Fibroblast of villous mesenchyme (primary cell): ENCODE measurements at regions not wholly inside any gene's neighbourhood (a gene's known extent, or its start where the extent isn't known, plus 50 kb on each side); places are given as distances from the start of the nearest gene placed in this dataset.

Experiments
- DNase-seq: peaks from one replicate; pipeline ENCODE4 v3.0.0-alpha.2; 2010; ENCODE audit warnings: low read depth
- H3K4me3 ChIP-seq: 2 replicates; pipeline ENCODE4 v1.5.1; 2011; ENCODE audit warnings: low read depth, mild to moderate bottlenecking, low read length
- CTCF ChIP-seq: IDR thresholded peaks from 2 replicates; pipeline ENCODE4 v1.5.1; 2012; ENCODE audit warnings: low read depth, mild to moderate bottlenecking, low read length; ENCODE audit not compliant: insufficient read depth

DNA sequence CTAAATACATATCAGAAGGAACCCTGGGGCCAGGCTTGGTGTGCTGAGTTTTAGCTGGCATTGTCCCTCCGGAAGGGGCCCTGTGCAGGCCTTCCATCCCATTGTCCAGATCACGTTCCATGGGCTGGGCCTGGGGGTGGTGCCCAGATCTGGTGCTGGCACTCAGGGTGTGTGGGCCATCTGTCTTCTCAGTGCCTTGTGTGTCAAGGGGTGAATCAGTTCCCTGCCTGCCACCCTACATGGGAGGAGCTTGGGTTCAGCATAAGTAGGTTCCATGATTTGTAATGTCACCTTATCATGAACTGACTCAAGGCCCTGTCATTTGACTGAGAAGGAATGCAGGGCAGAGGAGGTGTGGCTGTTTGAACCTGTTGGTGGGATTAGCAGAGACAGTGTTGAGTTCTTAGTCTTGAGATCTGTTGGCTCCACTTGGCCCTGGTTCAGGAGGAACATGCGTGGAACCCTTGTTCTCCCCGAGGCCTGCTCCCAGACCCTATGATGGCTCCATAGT, 176.8 kb downstream of the MACROH2A1 start:
- no peak overlapping the region for H3K4me3 ChIP-seq
- DNase-seq: no peak
- TF ChIP-seq CTCF: no peak

DNA sequence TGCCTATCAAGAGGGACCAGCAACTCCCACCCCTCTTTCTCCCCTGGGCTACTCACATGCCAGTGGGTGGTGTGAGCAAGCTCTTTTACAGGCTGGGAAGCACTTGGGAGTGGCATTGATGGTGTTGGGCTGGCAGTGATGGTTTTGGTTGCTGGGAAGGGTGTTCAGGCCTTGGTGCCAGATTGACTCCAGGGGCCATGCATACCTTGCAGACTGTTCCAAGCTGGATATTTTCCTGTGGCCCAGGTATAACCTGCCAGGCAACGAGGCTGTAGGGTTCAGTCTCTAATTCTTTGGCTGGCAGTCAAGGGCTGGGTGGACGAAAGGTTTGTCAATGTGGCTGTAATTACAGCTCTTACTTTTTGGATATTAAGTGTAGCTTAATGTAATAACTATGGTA, 177.3 kb downstream of the MACROH2A1 start:
- TF ChIP-seq CTCF: no peak
- no peak overlapping the region for H3K4me3 ChIP-seq
- DNase-seq: no peak

DNA sequence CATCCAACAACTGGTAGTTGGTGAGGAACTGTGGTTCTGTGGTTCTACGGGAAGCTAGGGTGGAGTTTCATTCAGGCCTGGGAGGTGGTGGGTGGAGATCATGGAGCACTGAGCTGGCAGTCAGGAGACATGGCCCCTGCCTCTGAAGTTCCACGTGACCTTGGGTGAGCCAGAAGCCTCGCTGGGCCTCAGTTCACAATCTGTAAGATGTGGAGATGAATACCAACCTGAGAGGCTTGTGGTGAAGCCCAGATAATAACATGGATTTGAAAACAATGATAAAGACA, 177.9 kb downstream of the MACROH2A1 start:
- H3K4me3 ChIP-seq: no peak overlapping the region
- DNase-seq: no peak
- no peak for TF ChIP-seq CTCF

DNA sequence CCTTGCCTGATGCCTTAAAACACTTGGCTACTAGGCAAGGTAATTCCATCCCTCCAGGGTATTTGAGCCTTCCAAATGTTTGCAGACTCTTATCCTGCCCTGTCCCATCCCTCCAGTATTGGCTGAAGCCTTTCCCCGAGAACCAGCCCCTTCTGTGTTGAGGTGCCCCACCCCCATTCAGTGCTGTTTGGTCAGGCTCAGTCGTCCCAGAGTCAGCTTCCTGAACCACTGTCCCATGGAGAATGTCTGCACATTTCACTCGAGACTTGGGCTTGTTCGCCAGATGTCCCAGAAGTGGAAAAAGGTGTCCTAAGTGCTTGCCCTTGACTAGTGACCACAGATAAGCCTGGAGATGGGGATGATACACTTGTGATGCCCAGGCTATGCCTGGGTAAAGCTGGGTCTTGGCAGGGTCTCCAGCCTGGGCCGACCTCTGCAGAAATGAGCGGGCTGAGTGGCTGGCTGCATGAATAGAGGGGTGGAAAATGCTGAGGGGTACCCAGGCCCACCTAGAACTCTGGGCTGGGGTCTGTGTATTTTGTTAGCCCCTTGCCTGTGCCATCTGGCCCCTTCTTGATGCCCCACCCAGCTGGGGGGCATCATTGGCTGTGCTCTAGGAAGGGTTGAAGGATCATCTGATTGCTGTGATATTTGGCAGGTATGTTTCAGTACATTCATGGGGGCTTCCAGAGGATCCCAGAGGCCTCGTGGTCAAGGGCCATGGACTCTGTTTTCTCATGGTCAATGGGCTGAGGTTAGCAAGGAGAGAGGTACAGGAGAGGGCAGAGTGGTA, 178.4 kb downstream of the MACROH2A1 start:
- DNase-seq: no peak
- no peak for TF ChIP-seq CTCF
- no peak overlapping the region for H3K4me3 ChIP-seq

GRCh38 chr5:135219868-135220267, 179.2 kb downstream of the MACROH2A1 start:
- H3K4me3 ChIP-seq: no peak overlapping the region
- DNase-seq: no peak
- no peak for TF ChIP-seq CTCF

GRCh38 chr5:135218790-135219568, 180.1 kb downstream of the MACROH2A1 start:
- no peak for TF ChIP-seq CTCF
- DNase-seq: no peak
- H3K4me3 ChIP-seq: no peak overlapping the region

DNA sequence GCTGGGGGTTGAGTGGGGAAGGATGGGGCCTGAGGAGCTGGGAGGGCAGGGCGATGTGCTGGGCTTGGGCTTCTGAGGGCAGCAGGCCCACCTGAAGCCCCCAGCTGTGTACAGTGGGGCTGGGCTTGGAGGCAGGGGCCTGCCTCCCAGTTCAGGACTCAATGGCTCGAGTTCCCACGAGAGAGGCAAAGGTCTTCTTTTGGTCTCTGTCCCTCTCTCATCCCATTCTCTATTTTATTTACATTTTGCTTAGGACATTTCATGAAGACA, 180.6 kb downstream of the MACROH2A1 start:
- TF ChIP-seq CTCF: no peak
- DNase-seq: no peak
- no peak overlapping the region for H3K4me3 ChIP-seq
